ENCODE measurements at regions not wholly inside any gene's neighbourhood (a gene's known extent, or its start where the extent isn't known, plus 50 kb on each side); places are given as distances from the start of the nearest gene placed in this dataset.

DNA sequence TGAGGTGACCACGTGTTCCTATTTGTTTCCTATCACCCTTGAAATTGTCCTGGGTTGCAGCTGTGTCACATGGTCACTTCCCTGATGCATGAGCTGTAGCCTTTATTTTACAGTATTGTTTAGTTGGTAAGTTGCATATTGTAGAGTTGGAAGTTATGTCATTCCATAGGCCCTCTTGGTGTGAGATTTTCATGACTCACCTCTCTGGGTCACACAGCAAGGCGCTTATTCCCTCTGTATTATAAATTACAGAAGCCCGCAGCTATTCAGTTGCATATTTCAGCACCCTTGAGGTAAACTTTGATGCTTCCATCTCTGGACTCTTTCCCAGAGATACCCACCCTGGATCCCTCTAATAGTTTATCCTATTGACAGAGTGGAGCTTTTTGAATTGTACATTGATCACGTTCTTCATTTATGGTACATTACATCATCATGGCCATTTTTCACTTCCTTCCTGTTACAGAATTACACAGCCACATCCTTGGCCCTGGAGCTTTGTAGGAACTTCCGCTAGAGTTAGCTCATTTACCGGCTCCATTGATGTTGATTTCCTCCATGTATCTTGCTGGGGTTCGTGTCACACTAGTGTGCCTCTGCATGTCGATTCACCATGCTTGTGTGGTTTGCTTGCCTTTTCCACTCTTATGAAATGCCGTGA, 543.1 kb upstream of the RGMA start:
- H3K27ac ChIP-seq (ENCODE audit: insufficient read depth, low read length) = no peak overlapping the region
- no peak overlapping the region for H3K4ac ChIP-seq (ENCODE audit: low read depth, low read length)
- no peak overlapping the region for H4K5ac ChIP-seq (ENCODE audit: low read depth, low read length)
- no peak overlapping the region for H3K56ac ChIP-seq (ENCODE audit: extremely low read depth, insufficient read depth, low read length)
- ATAC-seq (ENCODE audit: low read depth) (no peak), DNase-seq (no peak)
- no TSS peak for BruUV-seq (replicated peaks)
- H2BK20ac ChIP-seq (ENCODE audit: low read depth, low read length) = no peak overlapping the region
- intact Hi-C loops (cut with micrococcal nuclease) (no loop called here), dilution Hi-C loops (cut with HindIII; ENCODE audit: low sequenced_read_pairs, unreplicated experiment) (no loop called here), in situ Hi-C loops (cut with MboI; ENCODE audit: low sequenced_read_pairs) (no loop called here)
- no peak overlapping the region for H3K9ac ChIP-seq (ENCODE audit: low read depth, low read length)
- no peaks in the 10 kb centered on the region for H3K79me1 ChIP-seq (ENCODE audit: low read depth in 1 of 2, low read length in 2 of 2)
- no peaks in the 10 kb centered on the region for H4K20me1 ChIP-seq (ENCODE audit: insufficient read depth, low read length)
- no peaks in the 10 kb centered on the region for H3K9me1 ChIP-seq (ENCODE audit: insufficient read depth, low read length)
- ChIA-PET CTCF (no interaction called here), POLR2A (ENCODE audit: unreplicated experiment) (no interaction called here)
- no peak overlapping the region for H2AFZ ChIP-seq (replicated peaks; ENCODE audit: low read length, poor library complexity)
- no peak overlapping the region for H2AK9ac ChIP-seq (replicated peaks; ENCODE audit: low read depth, low read length, poor library complexity)
- no peaks in the 10 kb centered on the region for H3K36me3 ChIP-seq (ENCODE audit: control insufficient read depth, insufficient read depth, low read length)
- H3K23ac ChIP-seq (ENCODE audit: low read depth, low read length) = no peak overlapping the region
- no peak overlapping the region for H3K14ac ChIP-seq (replicated peaks; ENCODE audit: low read depth, low read length)
- peaks cover 11% of the 10 kb centered on the region for H3K9me3 ChIP-seq (ENCODE audit: control insufficient read depth, insufficient read depth, low read length)
- H3K4me3 ChIP-seq (ENCODE audit: insufficient read depth, low read depth, low read length) = no peak overlapping the region
- no peaks in the 10 kb centered on the region for H3K27me3 ChIP-seq (ENCODE audit: control insufficient read depth, insufficient read depth, low read length)
- H4K8ac ChIP-seq (ENCODE audit: low read depth in 2 of 2, low read length in 2 of 2) = no peak overlapping the region
- no peak overlapping the region for H2BK15ac ChIP-seq (ENCODE audit: low read depth, low read length)
- H2AK5ac ChIP-seq (ENCODE audit: low read depth, low read length) = no peak overlapping the region
- WGBS, 2 experiments (ENCODE audit: extremely low coverage in 2 of 2, insufficient read length in 1 of 2) = no CpG with 5 or more reads among the region's 9 CpGs
- H2BK5ac ChIP-seq (ENCODE audit: low read depth, low read length, poor library complexity, severe bottlenecking) = no peak overlapping the region
- no peak overlapping the region for H4K91ac ChIP-seq (ENCODE audit: insufficient read depth, low read depth, low read length)
- H3K4me2 ChIP-seq (ENCODE audit: low read depth, low read length) = no peak overlapping the region
- TF ChIP-seq SMC3 (IDR thresholded peaks at IDR 0.05; ENCODE audit: low read depth, low read length) (no peak), RAD21 (IDR thresholded peaks at IDR 0.05; ENCODE audit: low read length) (no peak), MAFK (IDR thresholded peaks at IDR 0.05; ENCODE audit: low read depth, low read length) (no peak)
- H2BK120ac ChIP-seq (ENCODE audit: low read depth, low read length) = no peak overlapping the region
- H3K4me1 ChIP-seq (ENCODE audit: control insufficient read depth, insufficient read depth, low read length) = no peaks in the 10 kb centered on the region
- H3K18ac ChIP-seq (ENCODE audit: low read depth, low read length) = no peak overlapping the region
